ENCODE measurements at regions not wholly inside any gene's neighbourhood (a gene's known extent, or its start where the extent isn't known, plus 50 kb on each side); places are given as distances from the start of the nearest gene placed in this dataset.
"Not testable (repeated sequence)": the region's sequence is repeated elsewhere in the genome, so short reads cannot be mapped to it uniquely, and the experiment has no call there.

DNA sequence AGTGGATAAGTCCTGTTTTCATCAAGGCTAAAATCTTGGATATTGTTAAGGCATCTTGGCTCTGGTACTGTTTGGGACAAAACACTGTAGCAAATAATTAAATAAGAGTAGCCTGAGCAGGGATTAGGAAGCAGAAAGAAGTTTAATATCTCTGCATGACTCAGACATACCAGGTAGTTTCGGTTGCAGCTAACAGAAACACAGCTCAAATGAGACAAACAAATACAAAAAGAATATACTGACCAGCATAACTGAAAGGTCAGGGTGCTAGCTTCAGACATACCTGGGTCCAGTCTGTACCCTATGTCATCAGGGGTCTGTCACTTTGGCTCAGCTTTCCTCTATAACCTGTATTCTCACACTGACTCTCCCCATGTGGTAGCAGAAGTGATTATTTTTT is 156.4 kb upstream of the MAP3K1 start:
- DNase-seq = no peak

DNA sequence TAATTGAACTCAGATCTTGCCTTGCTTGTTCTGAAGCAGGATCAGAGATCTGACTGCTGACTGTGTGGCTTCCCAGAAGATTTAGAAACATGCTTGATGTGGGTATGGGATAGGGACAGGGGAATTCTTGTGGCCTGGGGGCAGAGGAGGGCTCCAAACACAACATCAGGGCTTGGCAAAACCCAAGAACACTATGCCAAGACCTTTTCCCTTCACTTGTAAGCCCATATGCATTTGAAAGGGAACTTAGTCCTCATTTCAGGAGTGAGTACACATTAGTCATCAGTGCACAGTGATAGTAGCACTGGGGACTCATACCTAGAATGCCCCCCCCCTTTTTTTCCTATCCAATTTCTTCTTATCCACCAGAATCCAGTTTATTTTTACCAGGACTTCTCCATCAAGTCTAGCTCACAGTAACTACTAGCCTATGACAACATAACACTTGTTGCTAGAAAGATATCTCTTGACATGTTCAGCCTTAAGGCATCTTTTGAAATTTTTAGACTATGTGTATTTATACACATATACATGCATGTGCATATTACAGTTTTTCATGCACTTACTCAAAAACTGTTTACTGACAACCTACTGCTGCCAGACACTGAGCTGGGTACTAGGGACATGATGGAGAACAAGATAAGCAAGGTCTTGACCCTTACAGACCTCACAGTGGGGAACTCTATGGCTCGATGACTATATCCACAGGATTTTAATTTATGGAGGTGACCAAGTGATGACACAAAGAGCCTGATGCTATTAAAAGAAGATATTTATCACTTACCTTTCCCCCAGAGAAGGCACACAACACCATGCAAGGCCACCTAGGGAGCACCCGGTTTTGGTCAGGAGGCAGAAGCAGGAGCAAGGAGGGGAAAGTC is 158.3 kb upstream of the MAP3K1 start:
- DNase-seq = no peak

DNA sequence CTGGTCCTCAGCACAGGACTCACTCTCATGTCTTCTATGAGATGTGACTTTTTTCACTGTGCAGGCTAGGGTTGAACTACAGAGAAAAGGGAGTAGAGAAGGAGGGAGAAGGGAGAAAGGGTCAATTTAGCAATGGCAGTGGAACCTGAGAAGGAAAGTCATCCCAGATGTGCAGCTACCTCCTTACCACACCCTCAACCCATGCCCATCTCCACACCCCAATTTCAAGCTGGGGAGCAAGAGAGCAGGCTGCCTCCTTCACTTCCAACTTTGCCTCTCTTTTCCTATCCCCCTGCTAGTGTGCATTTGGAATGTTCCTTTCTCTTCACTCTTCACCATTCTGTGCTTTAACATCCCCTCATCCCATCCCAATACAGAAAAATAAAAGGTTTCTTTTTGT is 163.5 kb upstream of the MAP3K1 start:
- DNase-seq = no peak

DNA sequence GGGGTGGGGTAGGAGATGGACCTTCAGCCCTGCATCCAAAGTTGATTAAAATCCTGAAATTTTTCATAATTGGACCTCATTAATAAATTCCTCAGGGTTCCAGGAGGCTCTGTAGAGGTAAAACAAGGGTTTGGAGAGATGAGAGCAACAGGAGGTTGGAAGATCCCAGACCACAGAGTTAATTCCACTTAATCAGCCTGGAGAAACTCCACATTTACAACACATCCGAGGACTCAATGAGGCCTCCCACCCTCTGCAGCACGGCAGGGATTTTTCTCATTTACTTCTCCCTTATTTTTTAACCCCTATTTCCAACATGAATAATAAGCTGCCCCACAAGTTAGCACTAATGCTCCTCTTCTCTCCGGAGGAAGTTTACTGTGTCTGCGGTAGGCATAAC is 165.0 kb upstream of the MAP3K1 start:
- no peak for DNase-seq

DNA sequence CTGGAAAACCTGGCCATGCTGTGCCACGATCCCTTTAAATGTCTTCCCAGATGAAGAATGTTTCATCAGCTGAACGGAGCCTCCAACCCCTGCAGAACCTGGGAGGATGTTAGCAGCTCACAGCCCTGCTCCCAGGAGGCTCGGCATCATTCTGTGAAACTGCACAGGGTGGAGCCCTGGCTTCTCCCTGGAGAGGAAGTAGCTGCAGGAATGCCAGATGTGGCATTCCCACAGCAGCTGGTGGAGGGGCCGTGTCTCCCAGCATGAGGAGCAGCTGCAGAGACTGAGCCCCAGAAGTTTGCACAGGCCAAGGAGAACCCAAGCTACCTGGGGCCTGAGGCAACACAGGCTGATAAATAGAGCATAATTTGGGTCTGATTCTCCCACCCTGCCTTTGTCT is 165.8 kb upstream of the MAP3K1 start:
- DNase-seq = no peak

DNA sequence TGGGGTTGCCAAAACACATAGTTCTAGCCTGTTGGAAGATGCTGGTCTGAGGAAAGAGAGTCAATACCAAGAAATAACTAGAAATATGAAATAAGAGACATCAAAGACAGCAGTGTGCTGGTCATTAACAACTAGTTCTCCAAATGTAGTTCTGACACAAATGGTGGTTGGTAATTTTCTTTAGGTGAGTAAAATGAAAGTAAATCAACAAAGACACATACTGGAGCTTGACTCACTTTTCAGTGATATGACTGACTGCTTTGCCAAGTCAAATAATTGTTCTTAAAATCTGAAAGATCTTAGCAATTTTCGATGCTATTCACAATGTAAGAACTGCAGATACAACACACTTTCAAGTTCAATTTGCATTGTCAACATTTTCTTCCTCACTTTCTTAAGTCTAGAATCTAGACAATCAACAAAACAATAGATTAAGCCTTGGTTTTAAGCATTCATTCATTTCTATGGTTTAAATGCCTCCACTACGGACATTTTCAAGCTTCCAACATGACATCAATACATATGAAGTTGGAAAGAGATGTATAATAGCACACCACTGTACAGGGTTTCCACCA is 166.8 kb upstream of the MAP3K1 start:
- DNase-seq = no peak

DNA sequence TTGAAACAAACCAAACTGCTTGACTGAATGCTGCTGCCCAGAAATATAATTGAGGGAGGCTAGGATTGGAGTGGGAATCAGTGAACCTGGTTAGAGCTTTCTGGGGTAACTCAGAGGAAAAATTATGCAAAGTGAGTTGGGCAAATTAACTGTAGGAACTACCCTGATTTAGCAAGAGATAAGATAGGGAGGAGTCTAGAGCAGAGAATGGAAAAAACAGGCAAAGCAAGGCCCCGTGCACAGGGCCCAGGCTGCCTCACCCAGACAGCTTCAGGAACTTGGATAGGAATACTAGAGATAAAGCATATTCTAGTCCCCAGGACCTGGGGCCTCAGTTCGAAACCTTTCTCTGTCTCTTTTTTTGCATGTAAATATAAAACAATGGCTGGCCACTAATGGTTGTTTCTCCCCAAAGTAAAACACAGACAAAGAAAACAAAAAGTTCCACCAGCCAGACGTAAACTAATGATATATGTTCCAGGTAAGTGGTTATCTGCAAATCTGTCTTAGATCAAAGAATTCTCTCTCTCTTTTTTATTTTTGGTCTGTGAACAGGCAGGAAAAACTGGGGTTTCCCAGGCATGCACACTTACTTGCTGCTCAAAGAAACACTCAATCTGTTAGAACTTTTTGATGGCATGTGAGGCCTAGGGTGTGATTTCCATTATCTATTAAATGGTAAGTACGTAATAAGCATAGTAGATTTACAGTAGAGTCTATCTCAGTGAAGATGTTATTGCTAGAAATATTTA is 168.1 kb upstream of the MAP3K1 start:
- no peak for DNase-seq

DNA sequence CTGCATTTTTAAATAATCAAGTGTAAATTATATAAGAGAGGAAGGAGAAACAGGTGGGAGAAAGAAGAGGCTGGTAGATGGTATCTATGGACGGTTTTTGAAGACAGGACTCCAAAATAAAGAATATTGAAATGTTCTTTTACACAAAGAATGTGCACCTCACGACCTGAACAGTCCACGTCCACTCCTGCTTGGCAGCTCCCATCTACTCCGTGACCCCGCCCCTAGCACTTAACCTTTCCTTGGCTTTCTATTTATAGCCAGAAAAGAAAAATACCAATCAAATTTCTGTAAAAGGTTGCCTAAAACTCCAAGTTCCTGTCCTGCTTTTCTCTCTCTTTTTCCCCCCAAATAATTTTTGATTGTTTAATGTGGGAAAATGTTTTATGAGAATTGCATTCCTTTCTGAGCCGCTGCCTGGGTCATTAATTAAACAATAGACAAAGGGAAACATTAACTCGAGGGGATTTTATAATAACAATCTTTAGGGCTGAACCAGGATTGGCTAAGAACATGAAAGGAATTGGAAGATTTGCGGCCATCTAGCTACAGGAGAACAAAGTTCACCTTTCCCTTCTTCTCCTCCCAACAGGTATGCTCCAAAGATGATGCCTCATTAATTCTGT is 173.6 kb upstream of the MAP3K1 start:
- DNase-seq = peak; percentile 43

DNA sequence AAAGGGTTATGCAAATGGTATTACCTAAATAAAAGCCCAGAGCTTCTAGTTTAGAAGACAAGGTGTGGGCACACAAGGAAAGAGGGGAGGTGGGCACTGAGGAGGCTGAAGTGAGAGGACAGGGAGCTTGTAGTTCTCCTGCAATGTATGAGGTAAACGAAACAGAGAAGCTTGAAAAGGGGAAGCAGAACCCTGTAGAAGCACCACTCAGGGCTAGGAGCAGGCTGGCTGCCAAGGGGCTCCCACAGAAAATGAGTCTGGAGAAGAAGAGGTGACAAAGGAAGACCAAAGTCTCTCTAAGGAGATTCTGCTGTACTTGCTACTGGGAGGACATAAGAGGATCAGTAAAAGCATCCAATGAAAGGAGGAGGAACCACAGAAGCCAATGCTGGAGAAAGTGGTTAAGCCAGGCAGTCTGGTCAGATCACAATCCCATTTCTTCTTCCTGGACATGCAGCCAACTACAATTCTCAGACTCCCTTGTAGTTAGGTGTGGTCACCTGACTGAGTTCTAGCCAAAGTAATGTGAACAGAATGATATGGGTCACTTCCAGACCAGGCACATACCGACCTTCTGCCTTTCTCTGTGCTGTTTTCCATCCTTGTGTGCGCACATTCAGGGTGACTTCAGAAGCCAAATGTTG is 174.5 kb upstream of the MAP3K1 start:
- DNase-seq = no peak

DNA sequence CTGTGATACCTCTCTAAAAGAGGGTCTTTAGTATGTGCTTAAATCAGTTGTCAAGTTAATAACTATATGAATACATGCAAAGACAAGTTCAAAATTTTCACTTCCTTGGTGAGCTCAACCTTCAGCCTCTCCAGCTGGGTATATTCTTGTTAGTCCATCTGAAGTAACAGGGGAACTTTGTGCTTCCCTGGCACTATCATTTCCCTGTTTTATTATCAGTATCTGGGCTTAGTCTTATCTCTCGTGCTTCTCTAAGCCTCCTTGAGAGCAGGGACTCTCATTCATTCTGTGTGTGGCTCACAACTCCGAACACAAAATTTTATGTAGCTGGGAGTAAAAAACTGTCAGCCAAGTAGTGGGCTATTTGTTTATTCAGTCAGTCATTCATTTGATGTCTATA is 175.9 kb upstream of the MAP3K1 start:
- DNase-seq = no peak

DNA sequence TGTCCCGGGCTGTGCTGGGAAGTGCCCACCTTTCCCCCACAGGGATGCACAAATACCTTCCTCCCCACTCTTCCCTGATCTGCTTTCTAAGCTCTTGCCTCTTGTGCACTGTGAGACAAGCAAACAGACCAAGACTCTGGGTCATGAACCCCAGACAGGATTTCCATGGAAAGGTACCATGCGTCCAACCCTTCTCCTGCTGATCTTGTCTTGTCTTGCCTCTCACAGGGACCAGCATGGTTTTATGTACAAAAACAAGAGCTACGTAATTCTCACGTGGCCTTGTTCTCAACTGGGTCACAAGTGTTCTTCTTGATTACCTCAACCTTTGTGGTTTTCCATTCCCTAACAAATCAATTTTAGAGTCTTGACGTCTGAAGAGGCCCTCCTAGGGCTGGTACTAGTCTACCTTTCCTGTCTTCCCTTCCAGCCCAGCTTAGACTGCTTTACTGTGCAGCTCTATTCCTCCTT is 176.5 kb upstream of the MAP3K1 start:
- DNase-seq = no peak

DNA sequence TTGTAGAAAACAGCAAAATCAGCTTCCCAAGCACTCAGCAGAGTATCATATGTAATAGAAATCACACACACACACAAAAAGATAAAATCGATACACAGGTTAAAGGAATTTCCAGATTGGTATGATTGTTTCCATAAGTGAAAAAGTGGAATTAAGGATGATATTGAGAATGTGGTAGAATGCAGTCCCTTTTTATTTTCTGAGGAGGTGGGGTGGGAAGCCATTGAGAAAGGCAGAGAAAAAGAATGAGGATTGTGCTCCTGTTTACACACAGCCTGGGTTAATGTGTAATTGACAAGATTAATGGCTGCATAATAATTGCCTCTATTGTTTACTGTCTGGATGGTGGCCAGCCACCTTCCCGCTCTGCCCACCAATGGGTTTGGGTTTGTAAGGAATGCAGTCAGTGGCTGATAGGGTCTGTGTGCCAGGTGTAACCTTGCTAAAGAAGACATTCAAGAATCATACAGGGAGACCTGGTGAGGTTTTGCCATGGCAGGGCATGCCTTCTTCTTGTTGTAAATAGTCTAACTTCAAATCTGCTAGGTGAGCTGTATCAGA is 177.2 kb upstream of the MAP3K1 start:
- peak; percentile 58 for DNase-seq

DNA sequence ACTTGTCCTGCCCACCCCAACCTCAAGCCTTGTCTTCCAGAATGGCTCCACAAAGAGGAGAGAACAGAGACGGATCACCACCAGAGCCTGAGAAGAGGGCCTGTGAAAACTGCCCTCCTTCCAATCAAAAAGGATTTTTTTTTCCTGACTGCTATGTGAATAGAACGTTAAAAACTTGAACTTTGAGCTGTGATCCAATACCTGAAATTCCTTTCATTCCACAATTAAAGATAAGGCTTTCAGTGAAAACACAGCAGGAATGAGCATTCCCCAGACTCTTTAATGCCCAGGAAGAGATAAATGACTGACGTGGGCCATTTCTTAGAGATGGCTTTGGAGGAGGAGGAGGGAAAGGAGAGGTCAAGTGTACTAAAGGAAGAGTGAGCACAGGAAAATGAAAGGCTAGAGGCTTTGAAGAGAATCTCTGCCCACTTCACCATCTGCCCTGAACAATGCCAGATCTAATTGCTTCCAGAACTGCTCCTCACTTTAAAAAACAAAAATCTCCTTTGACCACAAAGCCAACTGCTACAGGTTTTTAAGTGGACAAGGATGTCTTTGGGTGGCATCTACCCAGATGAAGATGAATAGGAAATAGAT is 177.9 kb upstream of the MAP3K1 start:
- DNase-seq = peak; percentile 45

DNA sequence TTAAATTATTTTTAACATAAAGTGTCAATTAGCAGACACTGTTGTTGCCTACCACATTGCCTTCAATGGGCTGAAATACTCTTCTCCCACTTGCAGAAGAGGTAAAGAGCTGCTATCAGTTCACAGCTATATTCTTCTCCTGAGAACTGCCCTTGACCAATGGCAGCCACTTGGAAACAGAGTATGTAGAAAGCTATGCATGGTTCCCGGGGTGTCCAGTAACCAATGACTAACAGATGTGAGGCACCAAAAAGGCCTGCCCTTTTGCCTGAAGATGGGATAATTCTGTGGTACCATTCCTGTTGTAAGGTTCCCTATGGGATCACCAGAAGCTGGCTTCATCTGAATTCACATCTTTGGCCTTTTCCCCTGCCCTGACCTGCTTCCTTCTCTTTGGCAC is 181.4 kb upstream of the MAP3K1 start:
- no peak for DNase-seq

DNA sequence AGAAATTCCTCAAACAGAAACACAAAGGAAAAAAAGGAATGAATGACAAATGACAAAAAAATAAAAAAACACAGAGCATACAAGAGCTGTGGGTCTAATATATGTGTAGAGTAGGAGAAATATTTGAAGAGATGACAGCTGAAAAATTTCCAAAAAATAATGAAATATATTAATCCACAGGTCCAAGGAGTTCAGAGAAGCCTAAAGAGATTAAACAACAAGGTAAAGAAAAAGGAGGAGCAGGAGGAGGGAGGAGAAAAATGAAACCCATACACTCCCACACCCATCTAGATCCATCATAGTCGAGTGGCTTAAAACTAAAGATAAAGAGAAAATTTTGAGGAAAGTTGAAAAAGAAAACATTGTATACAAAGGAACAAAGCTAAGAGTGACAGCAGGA is 182.4 kb upstream of the MAP3K1 start:
- no peak for DNase-seq

DNA sequence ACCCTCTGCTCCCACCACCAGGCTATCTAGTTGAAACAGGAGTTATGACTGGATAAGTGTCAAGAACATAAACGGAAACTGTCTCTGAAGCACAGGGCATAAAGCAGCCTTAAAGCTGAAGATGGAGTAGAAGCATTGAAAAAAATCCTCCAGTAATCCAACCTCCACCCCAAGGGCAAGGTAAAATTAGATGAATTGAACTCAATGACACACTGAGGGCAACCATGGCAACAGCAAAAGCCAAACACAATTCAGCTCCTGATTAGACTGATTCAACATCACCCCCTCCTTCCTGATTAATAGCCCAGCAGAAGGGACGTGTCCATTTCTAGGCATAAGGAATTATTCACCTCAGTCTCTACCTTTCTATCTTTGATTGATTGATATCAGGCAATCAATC is 183.2 kb upstream of the MAP3K1 start:
- DNase-seq = no peak

DNA sequence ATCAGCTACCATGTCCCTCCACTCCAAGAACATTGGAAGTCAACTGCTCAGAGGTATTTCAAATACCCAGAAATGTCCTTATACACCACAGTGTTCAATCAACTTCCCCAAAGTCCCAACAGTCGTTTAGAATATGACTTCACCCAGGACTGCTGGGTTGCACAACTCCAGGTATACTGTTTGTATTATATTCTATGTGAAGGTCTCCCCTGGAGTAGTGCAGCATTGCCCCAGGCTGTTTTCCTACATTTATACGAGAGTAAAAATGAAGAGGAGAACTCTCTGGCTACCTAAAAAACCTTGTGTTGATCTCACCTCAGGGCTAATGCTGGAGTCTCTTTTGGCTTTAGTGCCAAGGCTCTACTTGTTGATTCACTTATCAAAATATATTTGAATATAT is 183.6 kb upstream of the MAP3K1 start:
- DNase-seq = no peak

DNA sequence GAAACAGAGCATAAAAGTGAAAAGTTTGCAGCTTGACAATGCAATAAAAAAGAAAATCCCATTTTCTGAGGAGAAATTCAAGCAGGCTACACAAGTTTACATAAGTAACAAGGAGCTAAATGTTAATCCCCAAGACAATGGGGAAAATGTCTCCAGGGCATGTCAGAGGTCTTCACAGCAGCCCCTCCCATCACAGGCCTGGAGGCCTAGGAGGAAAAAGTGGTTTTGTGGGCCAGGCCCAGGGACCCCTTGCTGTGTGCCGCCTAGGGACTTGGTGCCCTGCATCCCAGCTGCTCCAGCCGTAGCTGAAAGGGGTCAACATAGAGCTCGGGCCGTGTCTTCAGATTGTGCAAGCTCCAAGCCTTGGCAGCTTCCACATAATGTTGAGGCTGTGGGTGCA is 186.7 kb upstream of the MAP3K1 start:
- DNase-seq = not testable (repeated sequence)

DNA sequence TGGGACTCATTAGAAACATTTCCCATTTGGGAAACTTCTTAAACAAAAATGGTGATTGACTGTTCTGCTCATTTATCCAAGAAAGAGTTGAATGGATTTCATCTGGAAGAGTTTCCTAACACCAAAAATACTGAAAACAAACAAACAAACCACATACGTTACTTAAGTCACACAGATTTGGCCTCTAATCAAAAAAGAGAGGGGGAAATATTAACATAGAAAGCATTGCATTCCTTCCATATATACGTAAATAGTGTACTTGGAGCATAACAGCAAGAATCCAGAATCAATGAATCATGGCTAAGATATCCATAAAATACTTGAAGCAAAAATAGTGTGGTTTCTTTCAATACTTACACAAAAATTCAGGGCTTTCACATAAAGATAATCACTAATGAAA is 189.8 kb upstream of the MAP3K1 start:
- DNase-seq = no peak

DNA sequence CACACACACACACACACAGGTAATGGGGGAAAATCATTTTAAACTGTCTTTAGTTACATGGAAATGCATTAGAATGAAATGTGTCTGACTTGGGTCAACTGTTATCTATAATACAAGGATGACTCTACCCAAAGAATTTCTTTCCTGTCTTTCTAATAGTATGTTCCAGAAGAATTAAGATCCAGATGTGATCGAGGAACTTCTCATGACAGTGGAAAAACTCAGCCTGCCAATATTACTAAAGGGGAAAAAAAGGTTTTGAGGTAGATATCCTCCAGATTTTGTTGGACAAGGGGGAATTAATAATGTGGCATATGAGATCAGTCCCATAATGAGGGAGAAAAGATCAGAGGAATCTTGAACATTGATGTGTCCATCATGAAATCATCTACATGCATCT is 190.6 kb upstream of the MAP3K1 start:
- DNase-seq = no peak

DNA sequence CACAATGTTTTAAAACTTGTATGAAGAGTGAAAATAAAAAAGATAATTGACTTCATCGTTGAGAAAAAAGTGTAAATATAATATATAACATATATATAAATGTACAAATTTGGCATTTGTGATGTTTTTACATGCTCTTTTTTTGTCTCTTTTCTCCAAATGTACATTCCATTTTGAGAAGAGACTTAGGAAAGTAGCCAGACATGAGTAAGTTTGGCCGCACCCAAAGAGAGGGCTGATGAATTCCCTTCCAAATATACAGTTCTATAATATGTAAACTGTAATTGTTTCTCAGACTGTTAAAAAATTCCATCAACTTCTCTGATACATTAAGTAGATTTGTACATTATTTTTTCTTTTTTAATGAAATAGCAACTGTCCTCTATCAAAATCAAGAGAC is 193.2 kb upstream of the MAP3K1 start:
- DNase-seq = no peak

All from right kidney (tissue), 1 donor.